Endothelial cell of hepatic sinusoid (primary cell): ENCODE measurements at regions not wholly inside any gene's neighbourhood (a gene's known extent, or its start where the extent isn't known, plus 50 kb on each side); places are given as distances from the start of the nearest gene placed in this dataset.

Experiments used
- in situ Hi-C: cut with HindIII; loops from 2 replicates; pipeline ENCODE4 v1.10.0; 2017; ENCODE audit warnings: low sequenced_read_pairs

GRCh38 chr4:104418286-104418685 lies 76.4 kb downstream of the CXXC4 start:
- in situ Hi-C loops = no loop called here

- in situ Hi-C loops = no loop called here
These were observed 77.3 kb downstream of the CXXC4 start for GRCh38 chr4:104417357-104417882.

GRCh38 chr4:104416725-104417356 lies 77.9 kb downstream of the CXXC4 start:
- in situ Hi-C loops = no loop called here

GRCh38 chr4:104413487-104413886 lies 81.2 kb downstream of the CXXC4 start:
- in situ Hi-C loops = no loop called here

GRCh38 chr4:104412344-104412743 lies 82.3 kb downstream of the CXXC4 start:
- in situ Hi-C loops = no loop called here

- in situ Hi-C loops = no loop called here
These were observed 83.2 kb downstream of the CXXC4 start for GRCh38 chr4:104411502-104411901.

- in situ Hi-C loops = no loop called here
These were observed 85.8 kb downstream of the CXXC4 start for GRCh38 chr4:104408878-104409277.

- in situ Hi-C loops = no loop called here
These were observed 90.3 kb downstream of the CXXC4 start for GRCh38 chr4:104404361-104404760.

GRCh38 chr4:104395168-104395614 lies 99.5 kb downstream of the CXXC4 start:
- in situ Hi-C loops = no loop called here

GRCh38 chr4:104394406-104395167 lies 100.1 kb downstream of the CXXC4 start:
- in situ Hi-C loops = no loop called here

- in situ Hi-C loops = no loop called here
These were observed 100.9 kb downstream of the CXXC4 start for GRCh38 chr4:104393655-104394324.

GRCh38 chr4:104385713-104386112 lies 109.0 kb downstream of the CXXC4 start:
- in situ Hi-C loops = no loop called here

- in situ Hi-C loops = no loop called here
These were observed 111.7 kb downstream of the CXXC4 start for GRCh38 chr4:104382961-104383360.

GRCh38 chr4:104381729-104382128 lies 113.0 kb downstream of the CXXC4 start:
- in situ Hi-C loops = no loop called here

GRCh38 chr4:104365618-104366017 lies 129.1 kb downstream of the CXXC4 start:
- in situ Hi-C loops = no loop called here

GRCh38 chr4:104353481-104353880 lies 141.2 kb downstream of the CXXC4 start:
- in situ Hi-C loops = no loop called here

GRCh38 chr4:104352211-104352610 lies 142.5 kb downstream of the CXXC4 start:
- in situ Hi-C loops = no loop called here

- in situ Hi-C loops = no loop called here
These were observed 143.0 kb downstream of the CXXC4 start for GRCh38 chr4:104351706-104352105.

- in situ Hi-C loops = no loop called here
These were observed 149.0 kb downstream of the CXXC4 start for GRCh38 chr4:104345598-104346242.

GRCh38 chr4:104344342-104344980 lies 150.2 kb downstream of the CXXC4 start:
- in situ Hi-C loops = no loop called here

GRCh38 chr4:104334410-104334809 lies 160.3 kb downstream of the CXXC4 start:
- in situ Hi-C loops = no loop called here
